Renal pelvis (tissue), 1 donor: ENCODE measurements at regions not wholly inside any gene's neighbourhood (a gene's known extent, or its start where the extent isn't known, plus 50 kb on each side); places are given as distances from the start of the nearest gene placed in this dataset.
"Not testable (repeated sequence)": the region's sequence is repeated elsewhere in the genome, so short reads cannot be mapped to it uniquely, and the experiment has no call there.

Source experiments
- DNase-seq: peaks from one replicate; pipeline ENCODE4 v3.0.0-alpha.2; 2013

GRCh38 chr10:26952094-26952493 lies 91.3 kb upstream of the ABI1 start:
- no peak for DNase-seq

GRCh38 chr10:26951650-26952049 lies 90.9 kb upstream of the ABI1 start:
- DNase-seq: no peak

GRCh38 chr10:26950934-26951333 lies 90.2 kb upstream of the ABI1 start:
- DNase-seq: no peak

- DNase-seq: no peak
Measured at GRCh38 chr10:26946102-26946811, 85.5 kb upstream of the ABI1 start.

GRCh38 chr10:26944261-26944882 lies 83.6 kb upstream of the ABI1 start:
- no peak for DNase-seq

GRCh38 chr10:26939962-26940354 lies 79.2 kb upstream of the ABI1 start:
- DNase-seq: no peak

GRCh38 chr10:26939290-26939961 lies 78.7 kb upstream of the ABI1 start:
- no peak for DNase-seq

GRCh38 chr10:26938578-26938977 lies 77.8 kb upstream of the ABI1 start:
- no peak for DNase-seq

GRCh38 chr10:26937371-26937770 lies 76.6 kb upstream of the ABI1 start:
- DNase-seq: no peak

GRCh38 chr10:26934190-26934589 lies 73.4 kb upstream of the ABI1 start:
- DNase-seq: not testable (repeated sequence)

- no peak for DNase-seq
Measured at GRCh38 chr10:26932576-26932975, 71.8 kb upstream of the ABI1 start.

- DNase-seq: no peak
Measured at GRCh38 chr10:26931223-26931622, 70.5 kb upstream of the ABI1 start.

GRCh38 chr10:26922824-26923223 lies 62.1 kb upstream of the ABI1 start:
- DNase-seq: not testable (repeated sequence)

- DNase-seq: peak; percentile 57
Measured at GRCh38 chr10:26919156-26919860, 58.5 kb upstream of the ABI1 start.

- DNase-seq: no peak
Measured at GRCh38 chr10:26914898-26915297, 54.1 kb upstream of the ABI1 start.

GRCh38 chr10:26911811-26912461 lies 51.2 kb upstream of the ABI1 start:
- no peak for DNase-seq
